ENCODE measurements at regions not wholly inside any gene's neighbourhood (a gene's known extent, or its start where the extent isn't known, plus 50 kb on each side); places are given as distances from the start of the nearest gene placed in this dataset.

DNA sequence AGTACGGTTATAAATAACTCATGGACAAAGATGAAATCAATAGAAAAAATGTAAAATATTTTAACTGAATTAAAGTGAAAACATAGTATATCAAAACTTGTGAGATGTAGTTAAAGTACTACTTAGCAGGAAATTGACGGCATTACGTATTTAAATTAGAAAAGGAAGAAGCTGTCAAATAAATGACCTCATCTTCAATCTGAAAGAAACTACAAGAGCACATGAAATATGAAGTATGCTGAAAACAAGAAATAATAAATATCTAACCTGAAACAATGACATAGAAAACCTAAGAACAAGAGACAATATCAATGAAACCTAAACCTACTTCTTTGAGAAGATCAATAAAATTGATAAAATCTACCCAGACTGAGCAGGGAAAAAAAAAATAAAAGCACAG is 122.2 kb upstream of the PDE4B start:
- intact Hi-C loops (cut with micrococcal nuclease; ENCODE audit: unreplicated experiment) = no loop called here
- TF ChIP-seq, protein P1, sequence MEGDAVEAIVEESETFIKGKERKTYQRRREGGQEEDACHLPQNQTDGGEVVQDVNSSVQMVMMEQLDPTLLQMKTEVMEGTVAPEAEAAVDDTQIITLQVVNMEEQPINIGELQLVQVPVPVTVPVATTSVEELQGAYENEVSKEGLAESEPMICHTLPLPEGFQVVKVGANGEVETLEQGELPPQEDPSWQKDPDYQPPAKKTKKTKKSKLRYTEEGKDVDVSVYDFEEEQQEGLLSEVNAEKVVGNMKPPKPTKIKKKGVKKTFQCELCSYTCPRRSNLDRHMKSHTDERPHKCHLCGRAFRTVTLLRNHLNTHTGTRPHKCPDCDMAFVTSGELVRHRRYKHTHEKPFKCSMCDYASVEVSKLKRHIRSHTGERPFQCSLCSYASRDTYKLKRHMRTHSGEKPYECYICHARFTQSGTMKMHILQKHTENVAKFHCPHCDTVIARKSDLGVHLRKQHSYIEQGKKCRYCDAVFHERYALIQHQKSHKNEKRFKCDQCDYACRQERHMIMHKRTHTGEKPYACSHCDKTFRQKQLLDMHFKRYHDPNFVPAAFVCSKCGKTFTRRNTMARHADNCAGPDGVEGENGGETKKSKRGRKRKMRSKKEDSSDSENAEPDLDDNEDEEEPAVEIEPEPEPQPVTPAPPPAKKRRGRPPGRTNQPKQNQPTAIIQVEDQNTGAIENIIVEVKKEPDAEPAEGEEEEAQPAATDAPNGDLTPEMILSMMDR (IDR thresholded peaks at IDR 0.05; ENCODE audit: unreplicated experiment) = no peak
- Mint-ChIP-seq H3K27me3 (ENCODE audit: unreplicated experiment) (no peaks in the 10 kb centered on the region), H3K27ac (ENCODE audit: unreplicated experiment) (no peak overlapping the region), H3K4me3 (ENCODE audit: low read depth, unreplicated experiment) (no peak overlapping the region), H3K9me3 (ENCODE audit: low read depth, unreplicated experiment) (no peaks in the 10 kb centered on the region), H3K4me1 (ENCODE audit: low read depth, unreplicated experiment) (no peaks in the 10 kb centered on the region), H3K36me3 (ENCODE audit: insufficient read depth, unreplicated experiment) (no peaks in the 10 kb centered on the region)
- DNase-seq = no peak
- CTCF ChIA-PET = no interaction called here
- no TSS peak for BruUV-seq (replicated peaks)

DNA sequence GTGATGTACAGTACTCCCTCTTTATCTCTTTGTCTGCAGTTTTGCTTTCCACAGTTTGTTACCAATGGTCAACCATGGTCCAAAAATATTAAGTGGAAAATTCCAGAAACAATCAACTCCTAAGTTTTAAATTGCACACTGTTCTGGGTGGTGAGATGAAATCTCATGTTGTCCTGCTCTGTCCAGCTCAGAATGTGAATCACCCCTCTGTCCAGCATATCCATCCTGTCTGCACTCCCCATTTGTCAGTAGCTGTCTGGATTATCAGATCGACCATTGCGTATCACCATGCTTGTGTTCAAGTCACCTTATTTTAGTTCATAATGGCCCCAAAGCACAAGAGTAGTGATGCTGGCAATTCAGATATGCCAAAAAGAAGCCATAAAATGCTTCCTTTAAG is 118.2 kb upstream of the PDE4B start:
- Mint-ChIP-seq H3K36me3 (ENCODE audit: insufficient read depth, unreplicated experiment) (no peaks in the 10 kb centered on the region), H3K4me1 (ENCODE audit: low read depth, unreplicated experiment) (no peaks in the 10 kb centered on the region), H3K27ac (ENCODE audit: unreplicated experiment) (no peak overlapping the region), H3K27me3 (ENCODE audit: unreplicated experiment) (no peaks in the 10 kb centered on the region), H3K9me3 (ENCODE audit: low read depth, unreplicated experiment) (no peaks in the 10 kb centered on the region), H3K4me3 (ENCODE audit: low read depth, unreplicated experiment) (no peak overlapping the region)
- CTCF ChIA-PET = no interaction called here
- no TSS peak for BruUV-seq (replicated peaks)
- TF ChIP-seq, protein P1 (IDR thresholded peaks at IDR 0.05; ENCODE audit: unreplicated experiment) = no peak
- intact Hi-C loops (cut with micrococcal nuclease; ENCODE audit: unreplicated experiment) = no loop called here
- DNase-seq = no peak

DNA sequence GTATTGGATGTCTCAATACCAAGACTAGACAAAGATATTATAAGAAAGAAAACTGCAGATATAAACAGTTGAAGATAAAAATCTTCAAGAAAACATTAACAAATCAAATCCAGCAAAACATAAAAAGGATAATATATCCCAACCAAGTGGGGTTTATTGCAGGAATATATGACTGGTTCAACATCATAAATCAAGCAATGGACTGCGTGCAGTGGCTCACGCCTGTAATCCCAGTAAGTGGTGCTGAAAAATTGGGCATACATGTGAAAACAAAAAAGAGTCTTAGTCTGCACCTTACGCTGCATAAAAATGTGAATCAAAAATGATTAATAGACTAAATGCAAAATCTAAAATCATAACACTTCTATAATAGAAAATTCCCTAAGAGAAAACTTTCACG is 112.9 kb upstream of the PDE4B start:
- BruUV-seq (replicated peaks) = no TSS peak
- H3K9me3 Mint-ChIP-seq (ENCODE audit: low read depth, unreplicated experiment) = no peaks in the 10 kb centered on the region
- DNase-seq = no peak
- CTCF ChIA-PET = no interaction called here
- no peaks in the 10 kb centered on the region for H3K4me1 Mint-ChIP-seq (ENCODE audit: low read depth, unreplicated experiment)
- H3K4me3 Mint-ChIP-seq (ENCODE audit: low read depth, unreplicated experiment) = no peak overlapping the region
- H3K27me3 Mint-ChIP-seq (ENCODE audit: unreplicated experiment) = peaks cover 28% of the 10 kb centered on the region
- TF ChIP-seq, protein P1 (IDR thresholded peaks at IDR 0.05; ENCODE audit: unreplicated experiment) = no peak
- intact Hi-C loops (cut with micrococcal nuclease; ENCODE audit: unreplicated experiment) = no loop called here
- H3K27ac Mint-ChIP-seq (ENCODE audit: unreplicated experiment) = no peak overlapping the region
- no peaks in the 10 kb centered on the region for H3K36me3 Mint-ChIP-seq (ENCODE audit: insufficient read depth, unreplicated experiment)

DNA sequence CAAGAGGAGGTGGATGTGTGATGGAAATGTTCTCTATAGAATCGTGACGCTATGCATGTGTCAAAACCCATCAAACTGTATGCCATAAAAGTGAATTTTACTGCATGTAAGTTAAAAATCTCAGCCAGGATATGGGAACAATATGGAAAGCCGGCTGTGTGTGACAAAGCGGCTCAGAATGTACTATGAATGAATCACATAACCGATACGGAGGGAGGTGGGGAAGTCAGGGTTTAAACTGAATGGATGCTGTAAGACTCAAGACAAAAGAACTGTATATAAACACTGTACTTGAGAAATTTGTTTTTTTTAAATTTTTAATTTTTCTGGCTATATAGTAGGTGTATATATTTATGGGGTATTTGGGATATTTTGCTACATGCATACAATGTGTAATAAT is 111.6 kb upstream of the PDE4B start:
- TF ChIP-seq, protein P1 (IDR thresholded peaks at IDR 0.05; ENCODE audit: unreplicated experiment) = no peak
- intact Hi-C loops (cut with micrococcal nuclease; ENCODE audit: unreplicated experiment) = no loop called here

More for the DNA sequence above, 111.6 kb upstream of the PDE4B start:
- no TSS peak for BruUV-seq (replicated peaks)
- DNase-seq = no peak
- H3K4me3 Mint-ChIP-seq (ENCODE audit: low read depth, unreplicated experiment) = no peak overlapping the region
- CTCF ChIA-PET = no interaction called here
- no peak overlapping the region for H3K27ac Mint-ChIP-seq (ENCODE audit: unreplicated experiment)
- H3K27me3 Mint-ChIP-seq (ENCODE audit: unreplicated experiment) = peaks cover 34% of the 10 kb centered on the region
- no peaks in the 10 kb centered on the region for H3K4me1 Mint-ChIP-seq (ENCODE audit: low read depth, unreplicated experiment)
- no peaks in the 10 kb centered on the region for H3K9me3 Mint-ChIP-seq (ENCODE audit: low read depth, unreplicated experiment)
- no peaks in the 10 kb centered on the region for H3K36me3 Mint-ChIP-seq (ENCODE audit: insufficient read depth, unreplicated experiment)
